ENCODE measurements at regions not wholly inside any gene's neighbourhood (a gene's known extent, or its start where the extent isn't known, plus 50 kb on each side); places are given as distances from the start of the nearest gene placed in this dataset.

DNA sequence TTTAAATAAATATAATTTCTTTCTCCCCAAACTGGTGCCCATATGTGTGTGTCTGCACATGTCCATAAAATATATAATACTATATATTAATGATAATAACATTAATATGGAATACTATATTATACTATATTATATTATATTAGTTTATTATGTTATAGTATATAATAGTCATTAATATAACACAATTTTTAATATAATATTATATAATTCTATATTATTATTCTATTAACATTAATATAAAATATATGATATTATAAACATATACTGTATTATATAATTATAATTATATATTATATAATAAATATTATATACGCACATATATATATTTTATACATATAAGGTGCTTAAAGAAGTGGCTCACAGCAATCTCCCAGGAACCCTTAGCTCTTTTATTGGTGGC lies 513.0 kb upstream of the CDH11 start:
- 95% methylated on average over 1 of the region's 1 CpG for whole genome bisulfite sequencing
- H3K27ac ChIP-seq, result no peak overlapping the region

DNA sequence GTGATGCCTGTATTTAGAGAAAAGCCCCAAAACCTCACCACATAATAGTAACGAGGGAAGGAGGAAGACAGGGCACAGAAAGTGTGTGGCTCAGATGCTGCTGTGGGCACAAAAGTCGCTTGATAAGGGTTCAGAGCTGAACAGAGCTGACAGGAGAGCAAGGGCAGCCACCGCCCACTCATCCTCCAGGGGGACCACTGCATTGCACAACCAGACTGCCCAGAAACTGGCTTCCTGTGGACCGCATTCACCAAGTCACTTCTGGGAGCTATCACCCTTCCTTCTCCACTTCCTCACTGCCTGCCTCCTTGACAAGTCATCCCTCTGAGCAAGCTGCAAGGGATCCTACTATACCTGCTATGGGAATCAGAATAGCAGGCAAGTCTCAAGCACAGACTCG lies 512.4 kb upstream of the CDH11 start:
- no peak for DNase-seq (ENCODE audit: low spot score in 2 of 2)
- Histone ChIP-seq H3K4me3 (no peak overlapping the region), H3K4me1 (no peaks in the 10 kb centered on the region), H3K36me3 (no peaks in the 10 kb centered on the region), H3K27ac (no peak overlapping the region), H3K27me3 (peaks cover 5% of the 10 kb centered on the region), H3K9me3 (no peaks in the 10 kb centered on the region)
- WGBS, result 67% methylated on average over 5 of the region's 5 CpGs
- TF ChIP-seq POLR2A (IDR thresholded peaks at IDR 0.05) (no peak), EP300 (IDR thresholded peaks at IDR 0.05) (no peak), POLR2AphosphoS5 (IDR thresholded peaks at IDR 0.05) (no peak)
- TF ChIP-seq, protein P1, sequence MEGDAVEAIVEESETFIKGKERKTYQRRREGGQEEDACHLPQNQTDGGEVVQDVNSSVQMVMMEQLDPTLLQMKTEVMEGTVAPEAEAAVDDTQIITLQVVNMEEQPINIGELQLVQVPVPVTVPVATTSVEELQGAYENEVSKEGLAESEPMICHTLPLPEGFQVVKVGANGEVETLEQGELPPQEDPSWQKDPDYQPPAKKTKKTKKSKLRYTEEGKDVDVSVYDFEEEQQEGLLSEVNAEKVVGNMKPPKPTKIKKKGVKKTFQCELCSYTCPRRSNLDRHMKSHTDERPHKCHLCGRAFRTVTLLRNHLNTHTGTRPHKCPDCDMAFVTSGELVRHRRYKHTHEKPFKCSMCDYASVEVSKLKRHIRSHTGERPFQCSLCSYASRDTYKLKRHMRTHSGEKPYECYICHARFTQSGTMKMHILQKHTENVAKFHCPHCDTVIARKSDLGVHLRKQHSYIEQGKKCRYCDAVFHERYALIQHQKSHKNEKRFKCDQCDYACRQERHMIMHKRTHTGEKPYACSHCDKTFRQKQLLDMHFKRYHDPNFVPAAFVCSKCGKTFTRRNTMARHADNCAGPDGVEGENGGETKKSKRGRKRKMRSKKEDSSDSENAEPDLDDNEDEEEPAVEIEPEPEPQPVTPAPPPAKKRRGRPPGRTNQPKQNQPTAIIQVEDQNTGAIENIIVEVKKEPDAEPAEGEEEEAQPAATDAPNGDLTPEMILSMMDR (IDR thresholded peaks at IDR 0.05), result no peak

More for the DNA sequence above, 513.0 kb upstream of the CDH11 start:
- no peaks in the 10 kb centered on the region for H3K9me3 ChIP-seq
- TF ChIP-seq EP300 (IDR thresholded peaks at IDR 0.05) (no peak), POLR2AphosphoS5 (IDR thresholded peaks at IDR 0.05) (no peak), POLR2A (IDR thresholded peaks at IDR 0.05) (no peak)
- TF ChIP-seq, protein P1 (IDR thresholded peaks at IDR 0.05), result no peak
- H3K36me3 ChIP-seq, result no peaks in the 10 kb centered on the region
- DNase-seq (ENCODE audit: low spot score in 2 of 2), result no peak
- no peak overlapping the region for H3K4me3 ChIP-seq
- no peaks in the 10 kb centered on the region for H3K4me1 ChIP-seq
- H3K27me3 ChIP-seq, result peaks cover 5% of the 10 kb centered on the region

DNA sequence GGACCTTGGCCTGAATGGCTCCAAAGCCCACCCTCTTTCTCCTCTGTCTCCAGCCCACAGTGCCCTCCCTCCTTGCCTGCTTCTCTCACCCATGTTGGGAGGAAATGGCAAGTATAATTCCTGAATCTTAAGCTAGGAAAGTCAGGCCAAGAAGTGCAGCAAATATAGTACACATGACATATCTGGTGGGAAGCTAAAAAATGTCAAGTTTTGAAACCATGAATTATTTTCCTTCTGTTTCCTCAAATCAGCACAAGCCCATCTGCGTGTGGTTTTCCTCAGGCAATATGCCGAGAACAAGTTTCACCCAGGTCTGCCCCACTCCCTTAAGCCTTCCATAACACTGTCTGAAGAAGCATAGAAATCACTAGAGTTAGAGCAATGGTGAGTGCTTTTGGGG lies 502.8 kb upstream of the CDH11 start:
- H3K27me3 ChIP-seq, result no peaks in the 10 kb centered on the region
- WGBS, result 35% methylated on average over 2 of the region's 2 CpGs
- H3K9me3 ChIP-seq, result no peaks in the 10 kb centered on the region
- no peak for DNase-seq (ENCODE audit: low spot score in 2 of 2)
- no peaks in the 10 kb centered on the region for H3K4me1 ChIP-seq
- no peaks in the 10 kb centered on the region for H3K36me3 ChIP-seq
- H3K4me3 ChIP-seq, result no peak overlapping the region
- H3K27ac ChIP-seq, result no peak overlapping the region
- TF ChIP-seq EP300 (IDR thresholded peaks at IDR 0.05) (no peak), POLR2AphosphoS5 (IDR thresholded peaks at IDR 0.05) (no peak), POLR2A (IDR thresholded peaks at IDR 0.05) (no peak)
- TF ChIP-seq, protein P1 (IDR thresholded peaks at IDR 0.05), result no peak

DNA sequence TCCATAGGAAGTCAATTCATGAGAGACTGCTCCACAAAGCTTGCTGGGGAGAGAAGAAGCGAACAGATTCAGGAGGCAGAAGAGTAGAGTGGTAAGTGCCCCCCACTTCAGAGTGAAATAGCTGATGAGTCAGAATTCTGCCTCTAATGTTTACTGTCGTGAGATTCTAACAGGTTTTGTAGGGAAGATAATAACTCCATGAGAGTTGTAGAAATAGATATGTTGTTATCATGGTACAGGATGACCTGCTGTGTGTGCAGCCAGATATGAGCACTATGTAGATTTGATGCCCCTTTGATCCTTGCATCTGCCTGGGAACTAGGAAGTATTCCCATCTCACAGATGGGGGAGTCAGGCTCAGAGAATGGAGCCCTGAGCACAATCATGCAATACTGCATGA lies 502.4 kb upstream of the CDH11 start:
- H3K27ac ChIP-seq, result no peak overlapping the region
- whole genome bisulfite sequencing, result 71% methylated on average over 2 of the region's 2 CpGs
- no peak overlapping the region for H3K4me3 ChIP-seq

DNA sequence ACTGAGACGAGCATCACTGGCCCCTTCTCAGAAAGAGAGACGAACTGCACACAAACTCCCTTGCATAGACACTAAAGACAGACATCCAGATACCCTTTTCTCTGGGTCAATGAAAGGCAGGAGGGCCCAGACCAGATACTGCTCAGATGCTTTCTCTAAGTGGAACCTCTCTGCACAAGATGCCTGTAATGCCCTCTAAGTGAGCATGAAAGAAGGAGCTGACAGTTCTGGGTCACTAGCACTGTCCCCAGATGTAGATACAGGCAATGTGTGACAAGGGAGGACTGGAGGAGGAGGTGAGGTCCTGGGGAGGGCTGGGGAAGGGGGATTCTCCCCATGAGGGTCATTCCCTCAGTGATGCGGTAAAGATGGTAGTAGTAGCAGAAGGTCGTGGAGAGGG lies 501.0 kb upstream of the CDH11 start:
- Histone ChIP-seq H3K27me3 (peaks cover 4% of the 10 kb centered on the region), H3K36me3 (no peaks in the 10 kb centered on the region), H3K4me3 (no peak overlapping the region), H3K9me3 (no peaks in the 10 kb centered on the region), H3K27ac (no peak overlapping the region), H3K4me1 (no peaks in the 10 kb centered on the region)
- TF ChIP-seq, protein P1 (IDR thresholded peaks at IDR 0.05), result no peak
- TF ChIP-seq POLR2AphosphoS5 (IDR thresholded peaks at IDR 0.05) (no peak), POLR2A (IDR thresholded peaks at IDR 0.05) (no peak), EP300 (IDR thresholded peaks at IDR 0.05) (no peak)
- no peak for DNase-seq (ENCODE audit: low spot score in 2 of 2)
- 83% methylated on average over 4 of the region's 4 CpGs for WGBS

More for the DNA sequence above, 502.4 kb upstream of the CDH11 start:
- no peaks in the 10 kb centered on the region for H3K4me1 ChIP-seq
- no peaks in the 10 kb centered on the region for H3K27me3 ChIP-seq
- no peaks in the 10 kb centered on the region for H3K36me3 ChIP-seq
- DNase-seq (ENCODE audit: low spot score in 2 of 2), result no peak
- no peaks in the 10 kb centered on the region for H3K9me3 ChIP-seq
- TF ChIP-seq EP300 (IDR thresholded peaks at IDR 0.05) (no peak), POLR2A (IDR thresholded peaks at IDR 0.05) (no peak), POLR2AphosphoS5 (IDR thresholded peaks at IDR 0.05) (no peak)
- TF ChIP-seq, protein P1 (IDR thresholded peaks at IDR 0.05), result no peak

All from suprapubic skin (tissue), 4 donors.